ENCODE measurements at regions not wholly inside any gene's neighbourhood (a gene's known extent, or its start where the extent isn't known, plus 50 kb on each side); places are given as distances from the start of the nearest gene placed in this dataset.

GRCh38 chr10:110376021-110376766, 71.5 kb upstream of the SMNDC1 start:
- DNase-seq = no peak

- no peak for DNase-seq
Observed at GRCh38 chr10:110376767-110377160, 72.0 kb upstream of the SMNDC1 start.

GRCh38 chr10:110378006-110378405, 73.3 kb upstream of the SMNDC1 start:
- DNase-seq = no peak

- no peak for DNase-seq
Observed at GRCh38 chr10:110378533-110379108, 73.9 kb upstream of the SMNDC1 start.

- no peak for DNase-seq
Observed at GRCh38 chr10:110379831-110380230, 75.1 kb upstream of the SMNDC1 start.

GRCh38 chr10:110380293-110380692, 75.6 kb upstream of the SMNDC1 start:
- DNase-seq = no peak

- no peak for DNase-seq
Observed at GRCh38 chr10:110382695-110383094, 78.0 kb upstream of the SMNDC1 start.

GRCh38 chr10:110387617-110387982, 82.9 kb upstream of the SMNDC1 start:
- DNase-seq = no peak

- DNase-seq = no peak
Observed at GRCh38 chr10:110387983-110388686, 83.4 kb upstream of the SMNDC1 start.

GRCh38 chr10:110388687-110389052, 84.0 kb upstream of the SMNDC1 start:
- DNase-seq = no peak

GRCh38 chr10:110389255-110389654, 84.5 kb upstream of the SMNDC1 start:
- DNase-seq = no peak

GRCh38 chr10:110391541-110391940, 86.8 kb upstream of the SMNDC1 start:
- no peak for DNase-seq

GRCh38 chr10:110392121-110392520, 87.4 kb upstream of the SMNDC1 start:
- DNase-seq = no peak

- DNase-seq = no peak
Observed at GRCh38 chr10:110392868-110393740, 88.4 kb upstream of the SMNDC1 start.

GRCh38 chr10:110393866-110394265, 89.1 kb upstream of the SMNDC1 start:
- DNase-seq = no peak

GRCh38 chr10:110394296-110394695, 89.6 kb upstream of the SMNDC1 start:
- no peak for DNase-seq

- no peak for DNase-seq
Observed at GRCh38 chr10:110394898-110395297, 90.2 kb upstream of the SMNDC1 start.

GRCh38 chr10:110395350-110396283, 90.9 kb upstream of the SMNDC1 start:
- DNase-seq = no peak

- DNase-seq = no peak
Observed at GRCh38 chr10:110396284-110396651, 91.5 kb upstream of the SMNDC1 start.

- DNase-seq = no peak
Observed at GRCh38 chr10:110397856-110398255, 93.1 kb upstream of the SMNDC1 start.

GRCh38 chr10:110398419-110399105, 93.8 kb upstream of the SMNDC1 start:
- no peak for DNase-seq
